H9 (cell line): ENCODE measurements at regions not wholly inside any gene's neighbourhood (a gene's known extent, or its start where the extent isn't known, plus 50 kb on each side); places are given as distances from the start of the nearest gene placed in this dataset.

Experiments used
- DNase-seq: peaks from one replicate; pipeline ENCODE4 v3.0.0-alpha.2; 2017
- H2AFZ ChIP-seq: one replicate; pipeline ENCODE4 v1.6.1; 2013; ENCODE audit warnings: mild to moderate bottlenecking, low read length, control low read depth, moderate library complexity
- H2AK5ac ChIP-seq: 2 replicates; pipeline ENCODE4 v1.6.1; 2013; ENCODE audit warnings: low read length, control low read depth, mixed read lengths; ENCODE audit not compliant: insufficient read length
- H2BK120ac ChIP-seq: one replicate; pipeline ENCODE4 v1.6.1; 2013; ENCODE audit warnings: low read depth, mild to moderate bottlenecking, low read length, control low read depth, inconsistent platforms; ENCODE audit not compliant: poor library complexity, severe bottlenecking
- H2BK12ac ChIP-seq: 2 replicates; pipeline ENCODE4 v1.6.1; 2013; ENCODE audit warnings: low read length, control low read depth, mixed read lengths, low read depth; ENCODE audit not compliant: insufficient read length
- H2BK15ac ChIP-seq: 2 replicates; pipeline ENCODE4 v1.6.1; 2013; ENCODE audit warnings: low read depth, low read length, control low read depth
- H2BK20ac ChIP-seq: one replicate; pipeline ENCODE4 v1.6.1; 2013; ENCODE audit warnings: low read depth, mild to moderate bottlenecking, low read length, control low read depth, inconsistent platforms; ENCODE audit not compliant: poor library complexity, severe bottlenecking
- H2BK5ac ChIP-seq: 2 replicates; pipeline ENCODE4 v1.6.1; 2013; ENCODE audit warnings: low read length, control low read depth, mixed read lengths; ENCODE audit not compliant: insufficient read length
- H3K14ac ChIP-seq: 2 replicates; pipeline ENCODE4 v1.6.1; 2013; ENCODE audit warnings: low read length, control low read depth; ENCODE audit not compliant: insufficient read depth
- H3K18ac ChIP-seq: 2 replicates; pipeline ENCODE4 v1.6.1; 2013; ENCODE audit warnings: low read depth, mild to moderate bottlenecking, mixed read lengths, low read length, control low read depth; ENCODE audit not compliant: insufficient read length
- H3K23ac ChIP-seq: 2 replicates; pipeline ENCODE4 v1.6.1; 2013; ENCODE audit warnings: low read length, control low read depth, mixed read lengths, low read depth; ENCODE audit not compliant: insufficient read length
- H3K23me2 ChIP-seq: 2 replicates; pipeline ENCODE4 v1.6.1; 2013; ENCODE audit warnings: low read depth, mild to moderate bottlenecking, mixed read lengths, low read length, control low read depth; ENCODE audit not compliant: insufficient read length, poor library complexity, severe bottlenecking
- H3K27ac ChIP-seq: 2 replicates; pipeline ENCODE4 v1.5.1; 2013; ENCODE audit warnings: low read length, control low read depth, mixed read lengths, low read depth; ENCODE audit not compliant: insufficient read length
- H3K27me3 ChIP-seq: 2 replicates; pipeline ENCODE4 v1.6.1; 2013; ENCODE audit warnings: low read length, control low read depth, inconsistent platforms; ENCODE audit not compliant: insufficient read depth
- H3K4ac ChIP-seq: 2 replicates; pipeline ENCODE4 v1.6.1; 2013; ENCODE audit warnings: low read depth, mild to moderate bottlenecking, control low read depth, inconsistent platforms, low read length, moderate library complexity
- H3K4me1 ChIP-seq: 2 replicates; pipeline ENCODE4 v1.6.1; 2013; ENCODE audit warnings: low read length, control low read depth, inconsistent platforms; ENCODE audit not compliant: insufficient read depth
- H3K4me2 ChIP-seq: 2 replicates; pipeline ENCODE4 v1.6.1; 2013; ENCODE audit warnings: low read length, control low read depth, mixed read lengths; ENCODE audit not compliant: insufficient read length, insufficient read depth
- H3K56ac ChIP-seq: 2 replicates; pipeline ENCODE4 v1.6.1; 2013; ENCODE audit warnings: low read depth, mild to moderate bottlenecking, mixed read lengths, low read length, control low read depth; ENCODE audit not compliant: insufficient read length
- H3K79me1 ChIP-seq: 2 replicates; pipeline ENCODE4 v1.6.1; 2013; ENCODE audit warnings: low read depth, mild to moderate bottlenecking, moderate library complexity, low read length, control low read depth, inconsistent platforms; ENCODE audit not compliant: insufficient read depth, poor library complexity, severe bottlenecking
- H3K79me2 ChIP-seq: 2 replicates; pipeline ENCODE4 v1.6.1; 2013; ENCODE audit warnings: low read length, control low read depth, inconsistent platforms; ENCODE audit not compliant: insufficient read depth
- H3K9ac ChIP-seq: 2 replicates; pipeline ENCODE4 v1.6.1; 2013; ENCODE audit warnings: low read length, control low read depth, mixed read lengths; ENCODE audit not compliant: insufficient read length; ENCODE audit errors: extremely low read depth
- H3K9me3 ChIP-seq: one replicate; pipeline ENCODE4 v1.6.1; 2013; ENCODE audit warnings: low read depth, low read length, inconsistent platforms; ENCODE audit not compliant: control insufficient read depth
- H3T11ph ChIP-seq: one replicate; pipeline ENCODE4 v1.6.1; 2013; ENCODE audit warnings: mild to moderate bottlenecking, low read length, control low read depth, inconsistent platforms
- H4K20me1 ChIP-seq: one replicate; pipeline ENCODE4 v1.6.1; 2013; ENCODE audit not compliant: control insufficient read depth, insufficient read length, insufficient read depth
- H4K5ac ChIP-seq: 2 replicates; pipeline ENCODE4 v1.6.1; 2013; ENCODE audit warnings: low read depth, mild to moderate bottlenecking, mixed read lengths, low read length, control low read depth; ENCODE audit not compliant: insufficient read length
- H4K8ac ChIP-seq: replicated peaks from 2 replicates; pipeline ENCODE4 v1.6.1; 2013; ENCODE audit warnings: low read length, control low read depth, mixed read lengths, low read depth; ENCODE audit not compliant: insufficient read length
- H4K91ac ChIP-seq: 2 replicates; pipeline ENCODE4 v1.6.1; 2013; ENCODE audit warnings: low read depth, mild to moderate bottlenecking, moderate library complexity, mixed read lengths, low read length, control low read depth; ENCODE audit not compliant: insufficient read length
- H3K27ac Mint-ChIP-seq, 3 experiments: 2 replicates in 2 of 3; 3 replicates in 1 of 3; pipeline ENCODE4 v1.8.0; 2020 to 2021; ENCODE audit warnings: mixed read lengths in 3 of 3, mild to moderate bottlenecking in 1 of 3, moderate library complexity in 1 of 3
- H3K27me3 Mint-ChIP-seq: 2 replicates; pipeline ENCODE4 v1.8.0; 2021; ENCODE audit warnings: low read depth, mild to moderate bottlenecking, moderate library complexity, mixed read lengths
- H3K36me3 Mint-ChIP-seq, 3 experiments: 2 replicates in 2 of 3; 3 replicates in 1 of 3; pipeline ENCODE4 v1.8.0; 2020 to 2021; ENCODE audit warnings: low read depth in 3 of 3, mixed read lengths in 3 of 3; ENCODE audit not compliant: insufficient read depth in 1 of 3
- H3K4me1 Mint-ChIP-seq, 2 experiments: 2 replicates each; pipeline ENCODE4 v1.8.0; 2020; ENCODE audit warnings: mixed read lengths in 2 of 2
- H3K4me3 Mint-ChIP-seq, 2 experiments: 2 replicates in 1 of 2; 3 replicates in 1 of 2; pipeline ENCODE4 v1.8.0; 2020 to 2021; ENCODE audit warnings: mild to moderate bottlenecking in 2 of 2, mixed read lengths in 2 of 2, moderate library complexity in 1 of 2
- H3K9me3 Mint-ChIP-seq, 2 experiments: 2 replicates in 1 of 2; 3 replicates in 1 of 2; pipeline ENCODE4 v1.8.0; 2020; ENCODE audit warnings: mild to moderate bottlenecking in 2 of 2, mixed read lengths in 2 of 2, moderate library complexity in 1 of 2
- CTCF ChIP-seq: fragments of 200-600 bp; sonication (generic); conservative IDR thresholded peaks from 3 replicates; pipeline ENCODE4 v1.8.0; 2021; ENCODE audit warnings: antibody characterized with exemption, mild to moderate bottlenecking
- WGBS: extraction: QIAGEN DNeasy Blood & Tissue Kit; methylation state at CpG from one replicate; pipeline ENCODE4 v1.1.7; 2013; ENCODE audit warnings: missing lambda C conversion rate, low lambda C conversion rate, mixed read lengths; ENCODE audit not compliant: insufficient read length; ENCODE audit errors: extremely low coverage; 5-methylcytosine and 5-hydroxymethylcytosine counted together

- Mint-ChIP-seq H3K4me1 (no peaks in the 10 kb centered on the region; a peak in 2 of 4 replicates), H3K4me3 (no peak overlapping the region), H3K36me3 (no peaks in the 10 kb centered on the region; a peak in 3 of 7 replicates), H3K27me3 (no peaks in the 10 kb centered on the region), H3K27ac (no peak overlapping the region), H3K9me3 (peaks cover 0 to under 1% of the 10 kb centered on the region in 2 experiments; a peak in 1 of 5 replicates)
- Histone ChIP-seq H3T11ph (no peak overlapping the region), H3K27me3 (no peaks in the 10 kb centered on the region), H2BK5ac (no peak overlapping the region), H2AK5ac (no peak overlapping the region), H3K79me1 (no peaks in the 10 kb centered on the region), H4K91ac (no peak overlapping the region), H2BK15ac (no peak overlapping the region), H3K56ac (no peak overlapping the region), H2BK12ac (no peak overlapping the region), H4K5ac (no peak overlapping the region), H3K9me3 (no peaks in the 10 kb centered on the region), H3K23ac (no peak overlapping the region), H2AFZ (no peak overlapping the region), H3K27ac (no peak overlapping the region), H2BK20ac (no peak overlapping the region), H3K9ac (no peak overlapping the region), H3K4me1 (no peaks in the 10 kb centered on the region), H2BK120ac (no peak overlapping the region), H3K4me2 (no peak overlapping the region), H3K4ac (no peak overlapping the region), H3K18ac (no peak overlapping the region), H4K20me1 (no peaks in the 10 kb centered on the region), H3K14ac (no peak overlapping the region), H3K23me2 (no peaks in the 10 kb centered on the region), H4K8ac (no peak overlapping the region), H3K79me2 (no peaks in the 10 kb centered on the region)
- WGBS, result no CpG with 5 or more reads among the region's 1 CpG
- TF ChIP-seq CTCF, result no peak
- DNase-seq, result no peak
Observed at GRCh38 chr10:10132009-10132408, 885.7 kb upstream of the CELF2 start.
